IMR-90 (cell line): ENCODE measurements at regions not wholly inside any gene's neighbourhood (a gene's known extent, or its start where the extent isn't known, plus 50 kb on each side); places are given as distances from the start of the nearest gene placed in this dataset.

Experiments
- CTCF ChIP-seq: conservative IDR thresholded peaks from 2 replicates; pipeline ENCODE4 v1.5.1; 2012; ENCODE audit warnings: mild to moderate bottlenecking, low read depth, low read length, improper control_type of control experiment
- ELK1 ChIP-seq: fragments of 150-350 bp; IDR thresholded peaks from 2 replicates; pipeline ENCODE4 v1.6.1; 2016; ENCODE audit warnings: low read depth, mild to moderate bottlenecking, low read length, moderate library complexity, borderline replicate concordance
- FOS ChIP-seq: fragments of 150-350 bp; IDR thresholded peaks from 2 replicates; pipeline ENCODE4 v1.6.1; 2016; ENCODE audit warnings: low read depth, low read length
- MAFK ChIP-seq: IDR thresholded peaks from 2 replicates; pipeline ENCODE4 v1.6.1; 2012; ENCODE audit warnings: low read depth, low read length, improper control_type of control experiment
- MXI1 ChIP-seq: IDR thresholded peaks from 2 replicates; pipeline ENCODE4 v1.6.1; 2012; ENCODE audit warnings: low read depth, mild to moderate bottlenecking, low read length, moderate library complexity, borderline replicate concordance
- POLR2A ChIP-seq: IDR thresholded peaks from 2 replicates; pipeline ENCODE4 v1.6.1; 2012; ENCODE audit warnings: mild to moderate bottlenecking, low read depth, low read length
- RAD21 ChIP-seq: IDR thresholded peaks from 2 replicates; pipeline ENCODE4 v1.6.1; 2012; ENCODE audit warnings: low read length, improper control_type of control experiment
- TF ChIP-seq, protein P1 (sequence below): fragments of 150-350 bp; IDR thresholded peaks from 2 replicates; pipeline ENCODE4 v1.6.1; 2017; ENCODE audit warnings: mild to moderate bottlenecking, antibody characterized with exemption, low read length, low read depth

- no peak for TF ChIP-seq CTCF
- no peak for TF ChIP-seq POLR2A
- no peak for TF ChIP-seq FOS
- TF ChIP-seq, protein P1, sequence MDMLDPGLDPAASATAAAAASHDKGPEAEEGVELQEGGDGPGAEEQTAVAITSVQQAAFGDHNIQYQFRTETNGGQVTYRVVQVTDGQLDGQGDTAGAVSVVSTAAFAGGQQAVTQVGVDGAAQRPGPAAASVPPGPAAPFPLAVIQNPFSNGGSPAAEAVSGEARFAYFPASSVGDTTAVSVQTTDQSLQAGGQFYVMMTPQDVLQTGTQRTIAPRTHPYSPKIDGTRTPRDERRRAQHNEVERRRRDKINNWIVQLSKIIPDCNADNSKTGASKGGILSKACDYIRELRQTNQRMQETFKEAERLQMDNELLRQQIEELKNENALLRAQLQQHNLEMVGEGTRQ, result no peak
- no peak for TF ChIP-seq MAFK
- no peak for TF ChIP-seq ELK1
- no peak for TF ChIP-seq RAD21
- TF ChIP-seq MXI1, result no peak
Measured at GRCh38 chr3:35262406-35262805, 376.9 kb upstream of the ARPP21 start.
